GM19468 (cell line): ENCODE measurements at regions not wholly inside any gene's neighbourhood (a gene's known extent, or its start where the extent isn't known, plus 50 kb on each side); places are given as distances from the start of the nearest gene placed in this dataset.

Experiments
- ATAC-seq: cut with Tn5 transposase; IDR thresholded peaks from one replicate; pipeline ENCODE4 v1.9.1; 2021; ENCODE audit warnings: mild to moderate bottlenecking, moderate library complexity, moderate number of reproducible peaks; ENCODE audit not compliant: unreplicated experiment; ENCODE audit errors: extremely low read depth

DNA sequence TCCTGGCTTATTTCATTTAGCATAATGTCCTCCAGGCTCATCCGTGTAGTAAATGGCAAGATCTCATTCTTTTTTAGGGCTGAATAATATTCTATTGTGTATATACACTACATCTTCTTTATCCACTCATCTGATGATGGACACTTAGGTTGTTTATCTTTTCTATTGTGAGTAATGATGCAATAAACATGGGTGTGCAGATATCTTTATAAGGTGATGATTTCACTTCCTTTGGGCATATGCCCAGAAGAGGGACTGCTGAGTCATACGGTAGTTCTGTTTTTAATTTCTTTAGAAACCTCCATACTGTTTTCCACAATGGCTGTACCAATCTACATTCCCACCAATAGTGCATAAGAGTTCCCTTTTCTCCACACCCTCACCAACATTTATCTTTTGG lies 317.6 kb upstream of the CNKSR2 start:
- no peak for ATAC-seq

DNA sequence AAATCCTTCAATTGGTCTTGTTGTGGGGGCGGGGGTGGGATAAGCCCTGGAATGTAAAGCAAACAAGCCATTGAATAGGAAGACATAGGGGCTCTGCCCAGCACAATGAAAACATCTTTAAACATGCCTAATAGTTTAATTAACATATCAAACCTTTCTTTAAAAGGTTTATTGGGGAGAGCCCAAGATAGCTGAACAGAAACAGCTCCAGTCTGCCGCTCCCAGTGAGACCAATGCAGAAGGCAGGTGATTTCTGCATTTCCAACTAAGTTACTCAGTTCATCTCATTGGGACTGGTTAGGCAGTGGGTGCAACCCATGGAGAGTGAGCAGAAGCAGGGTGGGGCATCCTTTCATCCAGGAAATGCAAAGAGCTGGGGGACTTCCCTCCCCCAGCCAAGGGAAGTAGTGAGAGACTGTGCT lies 327.2 kb upstream of the CNKSR2 start:
- ATAC-seq = no peak

DNA sequence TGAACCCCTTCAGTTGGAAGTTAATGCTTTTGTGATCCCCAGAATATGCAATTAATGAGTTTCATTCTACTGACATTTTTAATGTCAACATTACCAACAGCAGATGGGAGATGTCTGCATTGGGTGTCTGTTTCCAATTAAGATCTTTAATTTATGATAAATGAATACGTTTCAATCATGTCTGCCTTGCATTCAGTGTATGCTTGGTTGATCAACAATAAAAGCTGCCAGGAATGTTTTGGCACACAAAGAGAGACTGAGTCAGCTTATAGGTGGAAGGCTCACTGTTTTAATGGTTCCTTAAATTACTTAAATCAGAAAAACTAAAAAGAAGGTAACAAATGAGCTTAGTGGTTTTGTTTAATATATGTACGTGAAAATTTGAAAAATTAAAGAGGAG lies 359.9 kb upstream of the CNKSR2 start:
- no peak for ATAC-seq

DNA sequence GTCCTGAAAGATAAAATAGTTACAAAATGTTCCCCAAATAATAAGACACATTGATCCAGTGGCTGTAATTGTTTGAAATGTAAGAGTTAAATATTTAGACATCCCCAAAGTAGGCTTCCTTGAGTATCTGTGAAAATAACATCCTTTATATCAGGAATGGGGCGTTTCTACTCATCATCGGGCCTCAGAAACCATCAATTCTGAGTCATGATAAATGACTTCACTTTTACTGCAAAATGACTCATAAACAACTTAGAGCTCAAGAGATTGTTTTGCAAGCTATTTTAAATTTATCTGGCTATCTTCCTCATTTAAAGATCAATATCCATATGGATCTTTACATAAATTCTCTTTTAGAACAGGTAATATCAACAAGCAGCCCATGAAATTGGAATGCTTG lies 369.4 kb upstream of the CNKSR2 start:
- ATAC-seq = no peak

DNA sequence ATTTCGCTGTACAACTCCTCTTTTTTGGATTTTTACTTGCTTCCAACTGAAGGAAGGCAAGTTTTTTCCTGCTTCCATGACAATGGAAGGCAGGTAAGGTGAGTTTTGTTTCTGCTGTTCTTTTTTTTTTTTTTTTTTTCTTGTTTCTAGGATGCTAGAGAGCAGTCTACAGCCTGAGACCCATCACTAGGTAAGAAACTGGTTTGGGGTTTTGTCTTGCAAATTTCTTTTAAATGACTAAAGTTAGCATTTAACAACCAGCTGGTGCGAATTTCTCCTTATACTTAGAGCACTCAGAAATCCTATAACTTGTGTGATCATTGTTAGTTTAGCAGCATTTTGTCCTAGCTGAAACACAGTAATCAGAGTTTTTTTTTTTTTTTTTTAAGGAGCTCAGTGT lies 378.4 kb upstream of the CNKSR2 start:
- no peak for ATAC-seq

DNA sequence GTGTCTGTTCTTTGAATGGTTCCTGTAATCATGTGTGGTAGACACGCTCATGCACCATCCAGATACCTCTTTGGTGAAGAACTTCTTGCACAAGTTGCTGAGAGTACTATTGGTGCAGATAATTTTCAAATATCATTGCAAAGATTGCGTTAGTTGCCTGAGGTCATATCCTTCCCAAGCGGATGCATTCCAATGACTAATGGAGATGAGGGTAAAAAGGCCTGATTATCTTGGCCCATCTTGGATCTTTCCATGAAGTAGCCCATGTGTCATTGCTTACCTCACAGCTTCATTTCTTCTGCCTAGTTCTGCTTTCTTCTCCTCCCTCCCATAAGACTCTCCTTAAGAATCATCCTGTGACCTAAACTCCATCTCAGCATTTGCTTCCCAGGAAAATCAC lies 384.9 kb upstream of the CNKSR2 start:
- no peak for ATAC-seq

DNA sequence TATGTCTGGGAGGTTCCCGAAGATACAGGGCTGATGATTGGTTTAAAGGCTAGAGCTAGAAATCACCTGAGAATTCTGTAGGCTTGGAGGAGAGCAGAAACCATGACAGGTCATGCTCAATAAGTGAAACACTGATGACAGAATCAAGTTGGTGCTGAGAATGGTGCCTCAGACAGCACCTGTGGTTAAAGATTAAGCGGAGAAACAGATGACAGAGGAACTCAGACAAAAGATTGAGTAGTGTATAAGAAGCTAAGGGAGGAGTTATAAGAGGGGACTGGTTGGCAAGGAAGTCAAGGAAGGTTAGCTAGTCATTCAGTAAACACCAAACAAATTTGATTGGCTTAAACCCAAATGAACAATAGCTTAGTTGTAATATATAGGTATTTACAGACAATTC lies 385.4 kb upstream of the CNKSR2 start:
- no peak for ATAC-seq

DNA sequence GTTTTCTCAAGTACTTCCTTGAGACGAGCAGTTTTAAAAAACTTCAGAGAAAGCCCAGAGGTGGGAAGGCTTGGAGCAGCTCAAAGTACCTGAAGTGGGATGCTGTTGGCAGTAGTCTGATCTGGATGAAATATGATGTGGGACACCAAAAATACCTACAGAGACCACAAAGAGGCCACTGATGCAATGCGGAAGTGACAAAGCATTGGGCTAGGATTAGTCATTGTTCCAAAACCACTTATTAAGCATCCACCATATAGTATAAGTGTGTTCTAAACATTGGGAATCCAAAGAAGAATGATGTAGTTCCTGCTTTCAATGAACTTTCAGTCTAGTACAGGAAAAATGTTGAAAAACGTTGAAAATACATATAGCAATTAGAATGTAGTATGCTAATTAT lies 386.1 kb upstream of the CNKSR2 start:
- no peak for ATAC-seq

DNA sequence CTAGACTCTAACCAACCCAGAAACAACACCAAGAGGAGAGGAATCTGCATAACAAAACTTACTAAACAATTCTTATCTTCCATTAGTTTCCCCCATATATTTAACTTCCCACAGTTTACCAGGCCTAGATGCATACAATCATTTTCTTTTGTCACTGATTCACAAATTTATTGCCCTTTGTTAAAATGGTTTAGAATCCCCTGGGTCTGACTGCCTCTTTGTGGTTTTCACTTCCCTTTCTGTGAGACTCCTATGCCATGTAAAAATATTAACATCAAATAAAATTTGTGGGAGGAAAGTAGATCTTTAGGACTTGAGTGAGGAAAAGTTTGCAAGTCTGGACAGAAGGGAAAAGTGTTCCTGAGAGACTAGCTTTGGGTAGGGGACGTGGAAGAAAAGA lies 393.8 kb upstream of the CNKSR2 start:
- no peak for ATAC-seq

DNA sequence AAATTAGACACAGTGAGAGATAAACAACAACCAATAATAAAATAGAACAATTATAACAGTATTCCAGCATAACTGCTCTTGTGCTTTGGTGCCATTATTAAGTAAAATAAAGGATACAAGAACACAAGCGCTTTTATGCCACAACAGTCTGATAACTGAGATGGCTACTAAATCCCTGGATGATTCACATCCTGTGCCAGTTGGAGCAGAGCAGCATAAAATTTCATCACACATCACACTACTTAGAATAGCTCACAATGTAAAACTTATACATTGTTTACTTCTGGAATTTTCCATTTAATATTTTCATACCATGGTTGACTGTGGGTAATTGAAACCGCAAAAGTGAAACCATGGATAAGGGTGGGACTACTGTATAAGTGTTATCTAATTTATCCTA lies 399.9 kb upstream of the CNKSR2 start:
- ATAC-seq = no peak

DNA sequence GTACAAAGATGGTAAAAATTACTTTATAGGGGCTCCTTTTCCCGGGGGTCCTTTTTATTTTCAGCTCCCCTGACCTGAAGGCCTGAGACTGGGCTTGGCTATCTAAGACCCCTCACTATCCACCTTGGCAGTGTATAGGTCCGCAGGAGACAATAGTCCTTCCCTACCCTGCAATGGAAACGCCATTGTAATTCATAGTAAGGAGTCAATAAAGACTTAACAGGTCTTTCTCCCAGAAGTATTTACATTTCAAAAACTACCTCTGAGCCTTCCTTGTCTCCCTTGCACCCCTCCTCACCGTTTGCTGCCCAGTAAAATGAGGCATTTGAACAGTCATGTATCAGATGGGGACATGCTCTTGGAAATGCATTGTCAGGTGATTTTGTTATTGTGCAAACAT lies 401.2 kb upstream of the CNKSR2 start:
- ATAC-seq = no peak

DNA sequence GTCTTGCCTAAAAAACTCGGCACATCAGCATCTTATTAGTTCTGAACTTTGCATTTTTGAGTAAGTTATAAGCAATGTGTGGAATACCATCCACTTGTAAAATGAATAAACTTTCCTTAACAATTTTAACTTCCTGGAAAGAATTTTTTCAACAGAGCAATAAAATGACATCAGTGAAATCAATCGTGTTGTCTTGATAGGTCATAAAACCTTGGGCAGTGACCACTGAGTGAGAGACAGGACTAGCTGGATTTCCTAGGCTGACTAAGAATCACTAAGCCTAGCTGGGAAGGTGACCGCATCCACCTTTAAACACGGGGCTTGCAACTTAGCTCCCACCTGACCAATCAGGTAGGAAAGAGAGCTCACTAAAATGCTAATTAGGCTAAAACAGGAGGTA lies 403.0 kb upstream of the CNKSR2 start:
- ATAC-seq = no peak

DNA sequence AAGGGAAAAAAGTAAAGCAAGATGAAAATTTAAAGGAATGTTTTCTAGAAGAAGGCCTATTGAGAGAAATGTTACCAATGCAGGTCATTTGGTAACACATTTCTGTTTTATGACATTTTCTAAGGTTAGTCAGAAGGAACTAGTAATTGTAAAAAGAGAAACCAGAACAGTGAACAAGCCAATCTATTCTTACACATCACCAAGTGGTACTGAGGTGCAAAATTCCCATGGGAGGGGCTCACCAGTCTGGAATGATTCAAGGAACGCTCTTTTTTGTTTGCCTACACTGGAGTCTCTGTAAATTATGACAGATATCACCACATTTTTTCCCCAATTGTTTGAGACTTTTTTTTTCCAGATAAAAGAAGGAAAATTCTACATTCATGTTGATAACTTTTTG lies 404.7 kb upstream of the CNKSR2 start:
- ATAC-seq = no peak

DNA sequence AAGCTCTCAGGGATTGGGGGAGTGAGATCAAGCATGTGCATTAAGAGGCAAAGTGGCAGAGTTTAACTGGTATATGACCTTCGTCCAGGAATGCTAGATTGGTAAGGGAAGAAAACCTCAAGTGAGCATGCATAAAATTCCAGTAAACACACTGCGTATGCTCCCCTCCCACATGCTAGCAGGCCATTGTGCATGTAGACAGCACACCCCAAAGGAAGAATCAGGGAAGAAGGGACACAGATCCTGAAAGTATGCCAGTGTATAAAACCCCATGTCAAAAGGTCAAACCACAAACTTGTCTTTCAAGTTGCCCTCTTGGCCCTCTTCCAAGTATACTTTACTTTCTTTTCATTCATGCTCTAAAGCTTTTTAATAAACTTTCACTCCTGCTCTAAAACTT lies 405.2 kb upstream of the CNKSR2 start:
- ATAC-seq = no peak

DNA sequence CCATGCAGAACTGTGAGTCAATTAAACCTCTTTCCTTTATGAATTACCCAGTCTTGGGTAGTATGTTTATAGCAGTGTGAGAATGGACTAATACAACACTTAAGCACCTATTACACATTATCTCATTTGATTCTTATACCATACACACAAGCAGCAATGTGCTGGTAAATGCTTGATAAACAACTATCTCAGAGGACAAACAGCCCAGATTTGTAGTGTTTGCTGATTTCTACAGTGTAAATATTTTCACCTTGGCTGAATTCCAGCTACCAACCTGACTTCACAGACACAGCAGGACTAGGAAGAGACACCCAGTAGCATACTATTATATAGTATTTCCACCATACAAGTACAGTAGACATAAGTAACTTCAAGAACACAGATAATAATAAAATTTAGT lies 406.5 kb upstream of the CNKSR2 start:
- ATAC-seq = no peak

DNA sequence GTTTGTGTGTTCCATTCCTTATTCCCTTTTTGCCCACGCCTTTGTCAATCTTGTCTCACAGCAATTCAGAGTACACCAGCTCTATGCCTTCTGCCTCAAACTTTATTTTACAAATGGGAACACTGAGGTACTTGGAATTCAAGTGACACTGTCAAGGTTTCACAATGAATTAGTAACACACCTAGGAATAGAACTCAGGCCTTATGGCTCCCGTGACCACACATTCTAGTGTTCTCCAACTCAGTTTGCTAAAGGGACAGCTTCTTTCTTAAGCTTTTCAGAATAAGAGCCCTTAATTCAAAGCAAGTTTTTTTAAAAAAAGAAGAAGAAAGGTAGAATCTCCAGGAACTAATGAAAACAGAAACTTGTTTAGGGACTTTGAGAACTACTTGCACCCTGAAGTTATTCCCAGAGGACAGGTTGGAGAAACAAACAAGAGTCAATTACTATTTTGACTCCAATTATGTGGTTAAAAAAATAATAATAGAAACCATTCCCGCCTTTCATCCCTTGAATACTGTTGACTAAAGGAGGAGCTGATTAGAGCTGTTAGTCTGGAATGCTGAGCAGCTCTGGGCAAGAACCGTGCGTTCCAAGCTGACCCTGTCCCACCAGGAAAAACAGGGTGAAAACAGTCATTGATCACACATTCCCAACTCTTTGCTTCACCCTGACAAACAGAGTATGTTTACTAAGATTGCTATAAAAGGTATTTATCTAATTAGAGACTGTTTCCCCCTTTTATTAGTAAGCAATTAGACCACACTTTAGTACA lies 408.8 kb upstream of the CNKSR2 start:
- ATAC-seq = no peak

DNA sequence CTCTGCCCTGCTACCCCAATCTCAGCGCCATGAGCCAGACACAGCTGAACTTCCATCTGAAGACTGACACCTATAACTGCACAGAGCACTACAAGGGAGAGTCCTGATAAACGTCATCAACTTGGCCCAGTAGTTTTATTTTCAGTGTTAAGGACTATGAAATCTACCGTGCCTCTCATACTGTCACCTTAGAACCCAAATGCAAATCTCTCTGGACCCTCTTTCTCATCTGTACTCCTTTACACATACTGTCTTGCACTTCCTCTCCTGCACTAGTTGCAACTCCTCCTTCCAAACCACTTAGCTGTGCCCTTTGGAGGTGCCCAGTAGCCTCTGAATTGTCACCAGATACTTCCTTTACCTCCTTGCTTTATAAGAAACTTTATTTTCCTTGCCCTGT lies 420.2 kb upstream of the CNKSR2 start:
- no peak for ATAC-seq

DNA sequence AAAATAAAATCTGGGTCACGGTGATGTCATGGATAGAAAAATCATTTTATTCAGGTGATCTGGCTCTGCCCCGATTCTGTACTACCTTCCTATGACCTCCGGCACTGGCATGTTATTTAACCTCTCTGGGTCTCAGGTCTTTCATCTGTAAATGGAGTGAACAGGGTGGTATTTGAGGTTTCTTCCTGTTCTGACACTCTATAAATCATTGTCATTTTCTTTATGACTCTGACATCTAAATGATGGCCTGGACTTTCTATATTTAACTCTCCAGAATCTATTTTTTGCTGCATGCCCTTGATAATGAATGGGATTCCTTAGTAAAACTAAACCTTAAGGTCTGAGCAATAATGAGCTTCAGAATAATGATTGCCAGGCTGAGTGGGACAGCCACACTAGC lies 422.0 kb upstream of the CNKSR2 start:
- no peak for ATAC-seq

DNA sequence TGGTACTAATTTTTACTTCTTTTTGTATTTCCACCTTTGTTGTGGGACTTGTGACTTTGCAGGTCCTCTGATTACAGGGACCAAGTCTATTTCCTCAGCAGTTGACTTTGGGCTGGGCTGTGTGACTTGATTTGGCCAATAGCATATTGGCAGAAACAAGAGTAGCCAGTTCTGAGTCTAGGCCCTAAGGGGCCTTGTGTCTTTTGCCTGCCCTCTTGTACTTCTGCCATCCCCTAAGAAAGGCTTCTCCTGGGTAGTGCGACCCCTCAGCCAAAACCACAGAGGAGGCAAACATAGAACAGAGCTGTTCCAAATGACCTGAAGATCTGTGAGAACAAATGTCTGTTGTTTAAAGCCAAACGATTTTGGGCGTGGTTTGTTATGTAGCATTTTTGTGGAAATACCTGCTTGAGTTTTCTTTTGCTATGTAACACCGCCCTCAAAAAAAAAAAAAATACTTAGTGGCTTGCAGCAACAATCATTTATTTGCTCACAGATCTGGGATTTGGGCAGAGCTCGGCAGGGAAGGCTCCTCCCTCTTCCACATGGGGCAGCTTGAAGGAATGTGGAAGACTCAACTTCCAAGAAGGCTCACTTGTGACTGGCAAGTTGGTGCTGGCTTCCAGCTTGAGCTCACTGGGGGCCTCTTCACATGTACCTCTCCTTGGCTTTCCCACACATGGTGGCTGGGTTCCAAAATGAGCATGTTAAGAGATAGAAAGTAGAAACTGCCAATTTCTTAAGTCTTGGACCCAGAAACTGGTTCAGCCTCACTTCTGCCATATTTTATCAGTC lies 423.0 kb upstream of the CNKSR2 start:
- no peak for ATAC-seq

DNA sequence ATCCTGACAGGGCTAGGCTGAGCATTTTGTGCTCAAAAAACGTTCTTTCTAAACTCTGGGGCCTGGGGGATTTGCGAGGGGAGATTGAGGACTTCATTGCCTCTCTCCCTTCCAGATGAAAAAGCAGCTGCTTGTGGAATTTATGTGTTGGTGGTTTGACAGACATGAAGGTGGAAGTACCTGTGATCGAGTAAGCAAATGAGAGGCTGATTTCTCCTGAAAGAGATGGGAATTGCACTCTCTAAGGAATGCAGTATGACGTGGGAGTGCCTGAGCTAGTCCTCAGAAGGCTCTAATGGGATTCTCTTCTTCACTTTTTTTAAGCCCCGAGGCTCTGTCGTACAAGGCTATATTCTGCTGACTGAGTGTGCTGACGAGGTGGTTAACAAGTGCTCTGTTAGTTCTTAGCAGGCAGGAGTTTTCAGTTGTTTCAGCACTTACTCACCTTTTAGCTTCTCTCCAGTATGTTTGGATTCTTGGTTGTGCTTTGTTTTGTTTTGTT lies 426.8 kb upstream of the CNKSR2 start:
- ATAC-seq = no peak

DNA sequence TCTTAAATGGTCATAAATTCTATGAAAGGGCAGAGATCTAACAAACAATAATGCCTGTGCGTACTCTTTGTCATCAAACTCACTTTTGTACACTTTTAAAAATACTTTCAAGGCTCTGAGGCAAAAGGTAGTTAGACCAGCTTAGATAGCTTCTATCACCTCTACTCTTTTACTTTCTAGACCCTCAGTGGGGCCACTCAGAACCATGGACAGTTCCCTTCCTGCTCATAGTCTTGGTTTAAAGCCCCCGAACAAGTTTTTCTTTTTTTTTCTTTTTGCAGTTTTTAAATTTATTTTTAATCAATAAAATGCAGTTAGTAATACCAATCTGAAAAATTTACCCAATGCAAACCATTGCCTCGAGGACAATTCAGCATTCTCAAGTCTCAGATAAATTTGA lies 460.5 kb upstream of the CNKSR2 start:
- ATAC-seq = no peak

DNA sequence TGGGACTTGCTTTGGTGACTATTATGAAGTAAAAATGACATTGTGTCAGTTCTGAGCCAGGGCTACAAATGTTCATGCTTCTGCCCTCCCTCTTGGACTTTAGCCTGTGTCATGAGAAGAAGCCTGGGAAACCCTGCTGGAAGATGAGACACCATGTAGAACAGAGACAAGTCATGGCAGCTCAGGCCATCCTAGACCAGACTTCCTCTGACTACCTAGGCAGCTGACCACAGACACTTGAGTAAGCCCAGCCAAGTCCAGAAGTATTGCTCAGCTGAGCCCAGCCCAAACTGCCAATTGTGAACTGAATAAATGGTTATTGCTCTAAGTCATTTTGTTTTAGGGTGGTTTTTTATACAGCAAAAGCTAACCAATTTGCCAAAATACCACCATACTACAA lies 467.6 kb upstream of the CNKSR2 start:
- ATAC-seq = no peak
